Thymus (tissue), 11 donors: ENCODE measurements at regions not wholly inside any gene's neighbourhood (a gene's known extent, or its start where the extent isn't known, plus 50 kb on each side); places are given as distances from the start of the nearest gene placed in this dataset.
A peak's percentile ranks its signal among the peaks of the same experiment; 100 is the strongest.

Experiments
- DNase-seq, 9 donors: peaks; one replicate each; pipeline ENCODE4 v3.0.0-alpha.2; 2013; ENCODE audit warnings: low spot score in 9 of 9, low read depth in 6 of 9, missing footprints in 1 of 9
- H3K27ac ChIP-seq, 2 donors: one replicate each; pipeline ENCODE4 v1.5.1; 2013; ENCODE audit warnings: control low read depth in 1 of 2, low read depth in 1 of 2, low read length in 1 of 2, mild to moderate bottlenecking in 1 of 2, moderate library complexity in 1 of 2
- H3K27me3 ChIP-seq, 2 donors: one replicate each; pipeline ENCODE4 v1.5.1; 2013; ENCODE audit warnings: low read length in 1 of 2; ENCODE audit not compliant: control insufficient read depth in 2 of 2, insufficient read depth in 1 of 2
- H3K36me3 ChIP-seq, 2 donors: one replicate each; pipeline ENCODE4 v1.5.1; 2013; ENCODE audit warnings: low read length in 1 of 2, mild to moderate bottlenecking in 1 of 2, moderate library complexity in 1 of 2; ENCODE audit not compliant: control insufficient read depth in 2 of 2, insufficient read depth in 2 of 2
- H3K4me1 ChIP-seq, 2 donors: one replicate each; pipeline ENCODE4 v1.5.1; 2013; ENCODE audit warnings: low read length in 2 of 2; ENCODE audit not compliant: control insufficient read depth in 2 of 2, insufficient read depth in 2 of 2
- H3K4me3 ChIP-seq, 2 donors: one replicate each; pipeline ENCODE4 v1.5.1; 2013; ENCODE audit warnings: low read length in 2 of 2, control low read depth in 1 of 2, mild to moderate bottlenecking in 1 of 2
- H3K9me3 ChIP-seq, 2 donors: one replicate each; pipeline ENCODE4 v1.5.1; 2013; ENCODE audit warnings: low read length in 1 of 2, mild to moderate bottlenecking in 1 of 2; ENCODE audit not compliant: control insufficient read depth in 2 of 2, insufficient read depth in 1 of 2
- WGBS: extraction: QIAGEN DNeasy Blood & Tissue Kit; methylation state at CpG from one replicate; pipeline ENCODE4 v1.1.7; 2013; 5-methylcytosine and 5-hydroxymethylcytosine counted together
- donor health status: healthy.

DNA sequence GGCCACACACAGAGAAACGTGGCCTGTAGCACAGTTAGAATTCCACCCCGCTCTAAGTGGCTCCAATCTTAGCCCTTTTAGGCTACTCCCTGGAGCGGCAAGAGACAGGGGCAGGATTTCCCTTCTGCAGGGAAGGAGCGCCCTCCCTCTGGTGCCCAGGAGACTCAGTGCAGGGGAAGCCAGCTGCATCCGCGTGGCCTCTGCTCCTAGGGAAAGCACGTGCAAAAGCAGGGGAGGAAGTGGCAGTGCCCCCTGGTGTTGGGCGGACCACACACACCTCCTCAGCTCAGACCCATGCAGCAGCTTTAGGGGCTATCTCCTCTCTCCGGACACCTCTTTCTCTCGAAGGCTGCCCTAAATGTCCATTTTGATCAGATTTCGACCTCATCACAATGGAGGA, 50.0 kb downstream of the SPRING1 start:
- peaks cover 0 to 10% of the 10 kb centered on the region in 2 donors for H3K4me1 ChIP-seq
- no peaks in the 10 kb centered on the region for H3K9me3 ChIP-seq
- no peaks in the 10 kb centered on the region for H3K36me3 ChIP-seq
- no peak overlapping the region for H3K4me3 ChIP-seq
- H3K27me3 ChIP-seq = no peaks in the 10 kb centered on the region
- peak in 2 of 9 donors; percentile 47 to 60 for DNase-seq
- no peak overlapping the region for H3K27ac ChIP-seq
- 73% methylated on average over 11 of the region's 11 CpGs for WGBS

DNA sequence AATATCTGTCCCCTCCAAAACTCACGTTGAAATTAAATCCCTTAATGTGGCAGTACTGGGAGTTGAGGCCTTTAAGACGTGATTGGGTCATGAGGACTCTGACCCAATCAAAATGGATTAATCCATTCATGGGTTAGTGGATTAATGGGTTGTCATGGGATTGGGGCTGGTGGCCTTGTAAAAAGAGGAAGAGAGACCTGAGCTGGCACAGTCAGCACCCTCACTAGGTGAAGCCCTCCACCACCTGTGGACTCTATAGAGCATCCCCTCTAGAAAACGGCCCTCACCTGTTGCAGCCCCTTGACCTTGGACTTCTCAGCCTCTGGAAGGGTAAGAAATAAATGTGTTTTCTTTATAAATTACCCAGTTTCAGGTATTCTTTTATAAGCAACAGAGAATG, 53.0 kb downstream of the SPRING1 start:
- Histone ChIP-seq H3K27me3 (no peaks in the 10 kb centered on the region), H3K4me1 (peaks cover 0 to 10% of the 10 kb centered on the region in 2 donors), H3K27ac (no peak overlapping the region), H3K9me3 (no peaks in the 10 kb centered on the region), H3K36me3 (no peaks in the 10 kb centered on the region), H3K4me3 (no peak overlapping the region)
- WGBS = 94% methylated on average over 3 of the region's 3 CpGs
- DNase-seq = no peak

DNA sequence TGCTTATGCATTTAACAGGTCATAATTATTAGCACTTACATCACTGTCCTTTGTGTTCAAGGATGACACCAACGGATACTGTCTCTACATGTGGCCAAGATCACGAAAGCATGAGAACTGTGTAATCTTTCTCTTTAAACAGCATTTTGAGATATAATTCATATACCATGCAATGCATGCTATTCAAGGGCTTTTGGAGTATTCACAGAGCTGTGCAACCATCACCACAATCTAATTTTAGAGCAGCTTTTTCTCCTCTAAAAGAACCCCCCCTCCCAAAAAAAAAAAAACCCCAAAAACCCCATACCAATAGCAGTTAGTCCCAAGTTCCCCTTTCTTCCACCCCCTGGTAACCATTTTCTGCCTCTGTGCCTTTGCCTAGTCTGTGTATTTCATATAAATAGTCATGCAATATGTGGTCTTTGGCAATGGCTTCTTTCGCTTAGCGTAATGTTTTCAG, 60.6 kb downstream of the SPRING1 start:
- H3K4me1 ChIP-seq = peaks cover 3 to 20% of the 10 kb centered on the region in 2 donors
- H3K27me3 ChIP-seq = no peaks in the 10 kb centered on the region
- no peaks in the 10 kb centered on the region for H3K36me3 ChIP-seq
- H3K9me3 ChIP-seq = no peaks in the 10 kb centered on the region
- WGBS = 66% methylated on average over 4 of the region's 4 CpGs
- DNase-seq = no peak
- H3K27ac ChIP-seq = no peak overlapping the region
- no peak overlapping the region for H3K4me3 ChIP-seq

DNA sequence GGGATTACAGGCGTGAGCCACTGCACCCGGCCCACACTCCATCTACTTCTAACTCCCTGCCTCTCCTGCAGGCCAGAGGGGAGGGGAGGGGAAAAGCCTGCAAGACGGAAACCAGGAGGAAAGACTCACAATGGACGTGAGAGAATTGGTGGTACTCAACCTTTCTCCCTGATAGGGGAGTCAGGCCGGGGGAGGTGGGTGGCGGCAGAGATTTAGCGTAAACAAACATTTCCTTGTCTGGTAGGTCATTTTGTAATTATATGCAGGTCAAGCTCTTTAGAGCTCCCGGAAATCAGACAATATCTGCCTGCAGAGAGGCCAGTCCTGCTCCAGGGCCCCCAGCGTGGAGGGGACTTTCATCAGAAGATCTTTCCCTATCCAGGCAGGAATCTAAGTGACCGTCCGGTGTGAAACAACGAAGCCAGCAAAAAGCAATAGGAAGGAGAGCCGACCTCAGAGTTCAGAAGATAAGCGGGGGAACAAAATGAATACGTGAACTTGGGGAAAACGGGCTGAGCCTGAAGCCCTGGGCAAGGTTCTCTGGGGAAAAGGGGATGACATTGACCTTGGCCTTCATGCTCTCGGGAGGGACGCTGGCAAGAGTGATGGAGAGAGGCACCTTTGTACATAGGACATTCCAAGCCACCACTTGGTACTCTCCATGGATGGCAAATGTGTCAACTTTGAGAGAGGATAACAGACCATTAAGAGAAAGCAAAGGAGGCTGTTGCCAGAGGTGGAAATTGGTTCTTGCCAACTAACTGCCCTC, 62.3 kb downstream of the SPRING1 start:
- no peak overlapping the region for H3K27ac ChIP-seq
- no peak overlapping the region for H3K4me3 ChIP-seq
- no peaks in the 10 kb centered on the region for H3K36me3 ChIP-seq
- H3K9me3 ChIP-seq = no peaks in the 10 kb centered on the region
- DNase-seq = no peak
- H3K4me1 ChIP-seq = peaks cover 4 to 21% of the 10 kb centered on the region in 2 donors
- H3K27me3 ChIP-seq = no peaks in the 10 kb centered on the region
- 97% methylated on average over 18 of the region's 18 CpGs for WGBS

- 88% methylated on average over 5 of the region's 5 CpGs for WGBS
- Histone ChIP-seq H3K27ac (peak overlapping the region in 1 of 2 donors; percentile 55), H3K4me3 (no peak overlapping the region), H3K36me3 (no peaks in the 10 kb centered on the region), H3K4me1 (peaks cover 4 to 21% of the 10 kb centered on the region in 2 donors), H3K9me3 (no peaks in the 10 kb centered on the region), H3K27me3 (no peaks in the 10 kb centered on the region)
- DNase-seq = no peak
These were observed 63.2 kb downstream of the SPRING1 start for GRCh38 chr12:116674643-116675183.

- 59% methylated on average over 8 of the region's 8 CpGs for WGBS
- peaks cover 4 to 21% of the 10 kb centered on the region in 2 donors for H3K4me1 ChIP-seq
- no peak overlapping the region for H3K4me3 ChIP-seq
- peak overlapping the region; percentile 33 to 86 for H3K27ac ChIP-seq
- no peaks in the 10 kb centered on the region for H3K9me3 ChIP-seq
- H3K36me3 ChIP-seq = no peaks in the 10 kb centered on the region
- H3K27me3 ChIP-seq = no peaks in the 10 kb centered on the region
- peak in 1 of 9 donors; percentile 52 for DNase-seq
These were observed 64.2 kb downstream of the SPRING1 start for GRCh38 chr12:116673681-116674111.

- peak in 8 of 9 donors; percentile 48 to 87 (median 64) for DNase-seq
- Histone ChIP-seq H3K4me1 (peaks cover 4 to 21% of the 10 kb centered on the region in 2 donors), H3K27me3 (no peaks in the 10 kb centered on the region), H3K36me3 (no peaks in the 10 kb centered on the region), H3K4me3 (peak overlapping the region; percentile 24 to 26), H3K27ac (peak overlapping the region; percentile 61 to 86), H3K9me3 (no peaks in the 10 kb centered on the region)
- WGBS = 2% methylated on average over 6 of the region's 6 CpGs
These were observed 64.9 kb downstream of the SPRING1 start for GRCh38 chr12:116672842-116673516.

DNA sequence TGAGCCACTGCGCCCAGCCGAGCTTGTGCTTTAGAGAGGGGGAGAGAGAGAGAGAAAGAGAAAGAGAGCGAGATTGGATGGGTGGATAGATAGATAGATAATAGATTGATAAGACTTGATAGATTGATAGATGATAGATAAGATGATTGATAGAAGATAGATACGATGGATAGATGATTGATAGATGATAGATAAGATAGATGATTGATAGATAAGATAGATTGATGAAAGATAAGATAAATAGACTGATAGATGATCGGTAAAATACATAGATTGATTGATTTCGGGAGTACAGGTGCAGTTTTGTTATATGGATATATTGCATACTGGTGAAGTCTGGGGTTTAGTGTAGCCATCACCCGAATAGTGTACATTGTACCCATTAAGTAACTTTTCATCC, 65.9 kb downstream of the SPRING1 start:
- Histone ChIP-seq H3K9me3 (no peaks in the 10 kb centered on the region), H3K36me3 (no peaks in the 10 kb centered on the region), H3K27me3 (no peaks in the 10 kb centered on the region), H3K27ac (no peak overlapping the region), H3K4me1 (peaks cover 4 to 21% of the 10 kb centered on the region in 2 donors), H3K4me3 (no peak overlapping the region)
- WGBS = 98% methylated on average over 7 of the region's 7 CpGs
- DNase-seq = no peak

DNA sequence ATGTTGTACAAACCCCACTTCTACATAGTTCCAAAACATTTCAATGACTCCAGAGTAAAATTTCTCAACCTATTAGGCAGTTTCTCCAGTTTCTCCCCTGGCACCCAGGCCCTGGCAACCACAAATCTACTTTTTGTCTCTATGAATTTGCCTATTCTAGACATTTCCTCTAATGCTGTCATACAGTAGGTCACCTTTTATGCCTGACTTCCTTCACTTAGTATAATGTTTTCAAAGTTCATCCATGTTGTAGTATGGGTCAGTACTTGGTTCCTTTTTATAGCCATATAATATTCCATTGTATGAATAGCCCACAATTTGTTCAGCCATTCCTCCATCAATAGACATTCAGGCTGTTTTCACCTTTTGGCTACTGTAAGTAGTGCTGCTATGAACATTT, 67.0 kb downstream of the SPRING1 start:
- Histone ChIP-seq H3K4me3 (no peak overlapping the region), H3K36me3 (no peaks in the 10 kb centered on the region), H3K4me1 (peaks cover 4 to 16% of the 10 kb centered on the region in 2 donors), H3K9me3 (no peaks in the 10 kb centered on the region), H3K27me3 (no peaks in the 10 kb centered on the region), H3K27ac (no peak overlapping the region)
- DNase-seq = no peak
